CD14-positive monocyte (primary cell): ENCODE measurements at regions not wholly inside any gene's neighbourhood (a gene's known extent, or its start where the extent isn't known, plus 50 kb on each side); places are given as distances from the start of the nearest gene placed in this dataset.

Experiments
- DNase-seq, 3 donors: peaks; one replicate each; pipeline ENCODE4 v3.0.0-alpha.2; 2011 to 2022
- H2AFZ ChIP-seq: 2 replicates; pipeline ENCODE4 v1.6.0; 2012; ENCODE audit warnings: mild to moderate bottlenecking, low read depth, low read length, inconsistent platforms; ENCODE audit not compliant: insufficient read depth, poor library complexity, severe bottlenecking
- H3K27ac ChIP-seq, 2 donors: 1 replicate in 1 of 2; 2 replicates in 1 of 2; pipeline ENCODE4 v1.5.1; 2012 to 2013; ENCODE audit warnings: low read length in 2 of 2, control low read depth in 1 of 2, inconsistent platforms in 1 of 2, low read depth in 1 of 2, mild to moderate bottlenecking in 1 of 2
- H3K27me3 ChIP-seq, 2 donors: one replicate each; pipeline versions ENCODE4 v1.6.0 to v1.6.1; 2011 to 2013; ENCODE audit warnings: low read length in 2 of 2; ENCODE audit not compliant: control insufficient read depth in 2 of 2, insufficient read depth in 2 of 2
- H3K36me3 ChIP-seq, 2 donors: replicated peaks in 1 of 2; 1 replicate in 1 of 2; 2 replicates in 1 of 2; pipeline versions ENCODE4 v1.5.1 to v1.6.1; 2012 to 2013; ENCODE audit warnings: low read length in 2 of 2, control low read depth in 1 of 2, inconsistent platforms in 1 of 2, mild to moderate bottlenecking in 1 of 2; ENCODE audit not compliant: insufficient read depth in 2 of 2, control insufficient read depth in 1 of 2
- H3K4me1 ChIP-seq, 2 donors: 1 replicate in 1 of 2; 2 replicates in 1 of 2; pipeline versions ENCODE4 v1.5.1 to v1.6.1; 2012 to 2013; ENCODE audit warnings: low read length in 2 of 2, control low read depth in 1 of 2, inconsistent platforms in 1 of 2, mild to moderate bottlenecking in 1 of 2, moderate library complexity in 1 of 2; ENCODE audit not compliant: insufficient read depth in 2 of 2, control insufficient read depth in 1 of 2
- H3K4me2 ChIP-seq: replicated peaks from 2 replicates; pipeline ENCODE3; 2012; ENCODE audit warnings: low read length, moderate library complexity, mild to moderate bottlenecking; ENCODE audit not compliant: poor library complexity, severe bottlenecking; ENCODE audit errors: extremely low read depth
- H3K4me3 ChIP-seq, 3 experiments: fragments of 200-600 bp in 1 of 3; sonication (generic) in 1 of 3; replicated peaks in 1 of 3; 1 replicate in 2 of 3; 2 replicates in 1 of 3; pipeline ENCODE4 v1.5.1; 2011 to 2013; ENCODE audit warnings: low read length in 3 of 3, mild to moderate bottlenecking in 3 of 3, control low read depth in 2 of 3, low read depth in 2 of 3, inconsistent platforms in 1 of 3, moderate library complexity in 1 of 3
- H3K79me2 ChIP-seq: 2 replicates; pipeline ENCODE4 v1.6.0; 2012; ENCODE audit warnings: mild to moderate bottlenecking, control low read depth, inconsistent platforms, low read length, moderate library complexity; ENCODE audit not compliant: insufficient read depth
- H3K9ac ChIP-seq: 2 replicates; pipeline ENCODE4 v1.6.0; 2017; ENCODE audit warnings: low read length, mild to moderate bottlenecking; ENCODE audit not compliant: insufficient read depth, poor library complexity, severe bottlenecking
- H3K9me3 ChIP-seq, 2 donors: replicated peaks in 1 of 2; 1 replicate in 1 of 2; 2 replicates in 1 of 2; pipeline versions ENCODE4 v1.5.1 to v1.6.1; 2012 to 2013; ENCODE audit warnings: low read length in 2 of 2, control low read depth in 1 of 2; ENCODE audit not compliant: control insufficient read depth in 1 of 2, insufficient read depth in 1 of 2
- H4K20me1 ChIP-seq: 2 replicates; pipeline ENCODE4 v1.6.0; 2012; ENCODE audit warnings: mild to moderate bottlenecking, low read length, control low read depth, moderate library complexity; ENCODE audit not compliant: insufficient read depth
- H3K27ac Mint-ChIP-seq, 7 donors: one replicate each; pipeline ENCODE4 v1.8.0; 2020; ENCODE audit warnings: mild to moderate bottlenecking in 7 of 7, mixed read lengths in 7 of 7, moderate library complexity in 6 of 7, inconsistent platforms in 2 of 7
- H3K27me3 Mint-ChIP-seq, 3 donors: one replicate each; pipeline ENCODE4 v1.8.0; 2021 to 2022; ENCODE audit warnings: low read depth in 3 of 3, mild to moderate bottlenecking in 3 of 3, mixed read lengths in 3 of 3, moderate library complexity in 3 of 3, inconsistent platforms in 1 of 3
- H3K36me3 Mint-ChIP-seq, 2 donors: one replicate each; pipeline ENCODE4 v1.8.0; 2020; ENCODE audit warnings: mixed read lengths in 2 of 2, inconsistent platforms in 1 of 2, mild to moderate bottlenecking in 1 of 2
- H3K4me1 Mint-ChIP-seq: one replicate; pipeline ENCODE4 v1.8.0; 2020; ENCODE audit warnings: mild to moderate bottlenecking, mixed read lengths
- H3K4me3 Mint-ChIP-seq, 2 donors: one replicate each; pipeline ENCODE4 v1.8.0; 2020; ENCODE audit warnings: mild to moderate bottlenecking in 2 of 2, mixed read lengths in 2 of 2, moderate library complexity in 1 of 2
- H3K9me3 Mint-ChIP-seq, 7 donors: one replicate each; pipeline ENCODE4 v1.8.0; 2020 to 2022; ENCODE audit warnings: mixed read lengths in 7 of 7, mild to moderate bottlenecking in 6 of 7, moderate library complexity in 6 of 7, inconsistent platforms in 2 of 7
- WGBS: methylation state at CpG from one replicate; pipeline ENCODE4 v1.1.5; 2013; ENCODE audit warnings: missing lambda C conversion rate; ENCODE audit not compliant: insufficient coverage; 5-methylcytosine and 5-hydroxymethylcytosine counted together
- intact Hi-C, 2 donors: fragments of 100-400 bp; cut with micrococcal nuclease; formaldehyde crosslinking; loops; one replicate each; pipeline versions ENCODE4 v1.15.0 to v1.15.1; 2023
- TF ChIP-seq, protein P1 (sequence below): fragments of 200-600 bp; IDR thresholded peaks from one replicate; pipeline ENCODE4 v1.8.0; 2022; ENCODE audit warnings: antibody characterized with exemption, mild to moderate bottlenecking

DNA sequence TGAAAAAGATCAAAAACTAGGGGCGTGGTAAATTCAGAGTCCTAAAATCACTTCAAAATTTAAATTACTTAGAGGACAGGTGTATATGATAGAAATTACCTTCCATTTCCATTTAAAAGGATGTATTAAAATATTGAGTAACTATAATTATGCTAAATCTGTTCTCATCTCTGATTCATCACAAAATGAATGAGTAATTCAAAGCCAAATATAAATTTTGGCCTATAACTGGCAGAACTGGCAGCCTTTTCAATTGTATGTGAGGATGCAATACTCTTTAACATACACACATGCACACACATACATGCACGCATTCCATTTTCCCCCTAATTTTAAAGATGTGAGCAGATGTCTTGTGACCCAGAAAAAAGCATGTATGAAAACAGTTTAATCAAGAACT is 194.6 kb downstream of the EPM2A start:
- H3K36me3 Mint-ChIP-seq: no peaks in the 10 kb centered on the region
- H3K4me3 Mint-ChIP-seq: no peak overlapping the region
- Histone ChIP-seq H3K4me3 (no peak overlapping the region), H3K4me2 (no peak overlapping the region), H3K27me3 (no peaks in the 10 kb centered on the region), H3K4me1 (no peaks in the 10 kb centered on the region), H3K9me3 (peaks cover 3 to 6% of the 10 kb centered on the region in 2 donors), H3K27ac (no peak overlapping the region), H3K9ac (no peak overlapping the region), H4K20me1 (no peaks in the 10 kb centered on the region), H3K79me2 (no peaks in the 10 kb centered on the region), H3K36me3 (no peaks in the 10 kb centered on the region), H2AFZ (no peak overlapping the region)
- intact Hi-C loops: no loop called here
- no peaks in the 10 kb centered on the region for H3K4me1 Mint-ChIP-seq
- no peak for DNase-seq
- no CpG with 5 or more reads among the region's 2 CpGs for WGBS
- peaks cover 0 to 1% (median 1%) of the 10 kb centered on the region in 3 donors for H3K27me3 Mint-ChIP-seq
- H3K27ac Mint-ChIP-seq: no peak overlapping the region
- TF ChIP-seq, protein P1, sequence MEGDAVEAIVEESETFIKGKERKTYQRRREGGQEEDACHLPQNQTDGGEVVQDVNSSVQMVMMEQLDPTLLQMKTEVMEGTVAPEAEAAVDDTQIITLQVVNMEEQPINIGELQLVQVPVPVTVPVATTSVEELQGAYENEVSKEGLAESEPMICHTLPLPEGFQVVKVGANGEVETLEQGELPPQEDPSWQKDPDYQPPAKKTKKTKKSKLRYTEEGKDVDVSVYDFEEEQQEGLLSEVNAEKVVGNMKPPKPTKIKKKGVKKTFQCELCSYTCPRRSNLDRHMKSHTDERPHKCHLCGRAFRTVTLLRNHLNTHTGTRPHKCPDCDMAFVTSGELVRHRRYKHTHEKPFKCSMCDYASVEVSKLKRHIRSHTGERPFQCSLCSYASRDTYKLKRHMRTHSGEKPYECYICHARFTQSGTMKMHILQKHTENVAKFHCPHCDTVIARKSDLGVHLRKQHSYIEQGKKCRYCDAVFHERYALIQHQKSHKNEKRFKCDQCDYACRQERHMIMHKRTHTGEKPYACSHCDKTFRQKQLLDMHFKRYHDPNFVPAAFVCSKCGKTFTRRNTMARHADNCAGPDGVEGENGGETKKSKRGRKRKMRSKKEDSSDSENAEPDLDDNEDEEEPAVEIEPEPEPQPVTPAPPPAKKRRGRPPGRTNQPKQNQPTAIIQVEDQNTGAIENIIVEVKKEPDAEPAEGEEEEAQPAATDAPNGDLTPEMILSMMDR: no peak
- H3K9me3 Mint-ChIP-seq: peaks cover 2 to 10% (median 4%) of the 10 kb centered on the region in 7 donors

DNA sequence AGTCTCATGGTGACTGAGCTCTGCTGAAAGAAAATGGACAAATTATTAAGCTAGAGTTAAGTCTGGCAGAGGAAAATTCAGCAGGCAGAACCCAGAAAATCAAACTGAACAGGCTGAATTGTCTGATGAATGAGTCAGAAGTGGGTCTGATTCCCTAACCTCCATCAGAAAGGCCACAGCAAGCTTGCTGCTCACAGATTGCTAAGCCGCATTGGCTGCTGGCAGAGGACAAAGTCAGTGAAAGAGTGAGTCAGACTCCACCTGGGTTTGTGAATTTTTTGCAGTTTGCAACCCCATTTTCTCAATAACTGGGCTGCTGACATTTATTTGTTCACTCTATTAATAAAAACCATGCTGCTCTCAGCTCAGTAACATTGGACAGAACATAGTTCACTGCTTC is 191.3 kb downstream of the EPM2A start:
- TF ChIP-seq, protein P1: no peak
- Mint-ChIP-seq H3K27me3 (peaks cover 0 to 1% (median 0%) of the 10 kb centered on the region in 3 donors), H3K36me3 (no peaks in the 10 kb centered on the region), H3K27ac (no peak overlapping the region), H3K4me3 (no peak overlapping the region), H3K9me3 (peaks cover 0 to 8% (median 3%) of the 10 kb centered on the region in 7 donors), H3K4me1 (no peaks in the 10 kb centered on the region)
- Histone ChIP-seq H3K4me3 (no peak overlapping the region), H3K4me2 (no peak overlapping the region), H2AFZ (no peak overlapping the region), H3K9me3 (peaks cover 0 to 3% of the 10 kb centered on the region in 2 donors), H3K9ac (no peak overlapping the region), H3K79me2 (no peaks in the 10 kb centered on the region), H4K20me1 (no peaks in the 10 kb centered on the region), H3K27ac (no peak overlapping the region), H3K36me3 (no peaks in the 10 kb centered on the region), H3K4me1 (no peaks in the 10 kb centered on the region), H3K27me3 (no peaks in the 10 kb centered on the region)
- DNase-seq: no peak
- intact Hi-C loops: no loop called here
- WGBS: no CpG with 5 or more reads among the region's 1 CpG
